ENCODE measurements at regions not wholly inside any gene's neighbourhood (a gene's known extent, or its start where the extent isn't known, plus 50 kb on each side); places are given as distances from the start of the nearest gene placed in this dataset.

DNA sequence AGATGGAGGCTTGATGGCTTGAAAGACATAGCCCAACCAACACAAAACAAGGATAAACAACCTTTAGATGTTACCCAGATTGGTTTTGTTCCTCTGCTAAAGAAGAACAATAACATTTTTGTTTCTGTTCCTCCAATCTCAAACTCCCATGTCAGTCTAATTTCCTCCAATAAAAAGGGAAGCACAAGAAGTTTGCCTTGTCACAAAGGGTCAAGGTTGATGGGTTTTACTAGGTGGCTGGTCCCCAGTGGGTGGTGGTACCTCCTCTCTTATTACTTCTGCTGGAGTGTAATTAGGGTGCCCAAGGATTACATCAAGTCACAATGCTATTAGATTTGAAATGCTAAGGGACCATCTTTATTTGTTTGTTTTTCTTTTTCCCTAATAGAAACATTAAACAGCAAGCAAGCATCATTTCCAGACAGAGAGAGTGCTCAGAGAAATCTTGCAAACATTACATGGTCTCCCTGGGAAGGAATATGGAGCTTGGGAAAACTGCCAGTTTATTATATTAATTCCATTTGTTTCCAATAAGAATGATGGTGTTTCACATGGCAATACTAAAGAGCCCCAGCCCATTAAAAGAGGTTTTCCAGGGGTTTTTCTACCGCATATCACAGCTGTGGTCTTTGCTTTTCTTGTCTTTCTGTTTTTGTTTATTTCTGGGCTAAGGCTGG lies 78.3 kb upstream of the AOAH start:
- DNase-seq (ENCODE audit: low read depth in 2 of 3, low spot score in 2 of 3) = no peak

- no peak for DNase-seq (ENCODE audit: low read depth in 2 of 3, low spot score in 2 of 3)
Observed at GRCh38 chr7:36796850-36797536, 72.7 kb upstream of the AOAH start.

DNA sequence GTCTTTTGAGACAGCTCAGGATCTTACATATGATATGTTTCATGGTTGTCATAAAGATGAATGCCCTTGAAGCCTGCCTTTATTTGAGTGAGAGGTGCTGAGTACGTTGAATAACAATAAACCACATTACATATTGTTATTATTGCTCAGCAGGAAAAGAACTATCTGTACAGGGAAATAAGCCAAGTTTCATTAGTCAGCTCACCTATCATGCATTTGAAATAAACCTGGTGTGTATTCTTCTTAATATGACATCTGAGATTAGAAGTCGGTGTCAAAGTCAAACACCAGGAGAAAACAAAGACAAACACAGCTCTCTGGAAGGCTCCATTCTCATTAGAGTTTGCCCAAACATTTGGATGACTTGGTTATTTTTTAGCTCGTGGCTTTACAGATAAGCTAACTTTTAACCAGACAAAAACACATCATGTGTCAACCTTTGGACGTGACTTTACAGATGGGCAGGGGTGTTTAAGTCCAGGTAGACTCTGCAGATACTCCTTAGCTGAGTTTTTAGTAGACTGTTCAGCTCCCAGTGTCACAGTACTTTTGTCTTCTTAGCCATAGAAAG lies 71.2 kb upstream of the AOAH start:
- no peak for DNase-seq (ENCODE audit: low read depth in 2 of 3, low spot score in 2 of 3)

DNA sequence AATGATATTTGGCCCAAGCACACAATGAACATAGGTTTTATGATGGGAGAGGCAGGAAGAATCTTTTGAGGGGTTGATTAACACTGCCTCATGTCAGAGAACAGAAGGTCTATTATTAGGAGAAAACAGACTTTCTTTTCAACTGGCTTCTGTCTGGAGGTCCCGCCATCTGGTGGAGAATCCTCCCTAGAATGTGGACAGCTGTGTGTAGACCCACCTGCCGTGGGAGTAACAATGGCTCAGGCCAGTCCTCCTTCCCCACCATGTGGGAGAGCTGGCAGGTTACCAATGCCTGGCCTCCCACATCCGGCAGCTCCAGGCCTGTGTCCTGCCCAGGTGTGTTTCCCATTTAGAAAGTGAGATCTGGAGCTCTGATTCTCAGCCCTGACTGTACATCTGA lies 70.4 kb upstream of the AOAH start:
- DNase-seq (ENCODE audit: low read depth in 2 of 3, low spot score in 2 of 3) = no peak

GRCh38 chr7:36792421-36792820 lies 68.1 kb upstream of the AOAH start:
- DNase-seq (ENCODE audit: low read depth in 2 of 3, low spot score in 2 of 3) = no peak

GRCh38 chr7:36790311-36790787 lies 66.1 kb upstream of the AOAH start:
- DNase-seq (ENCODE audit: low read depth in 2 of 3, low spot score in 2 of 3) = no peak

DNA sequence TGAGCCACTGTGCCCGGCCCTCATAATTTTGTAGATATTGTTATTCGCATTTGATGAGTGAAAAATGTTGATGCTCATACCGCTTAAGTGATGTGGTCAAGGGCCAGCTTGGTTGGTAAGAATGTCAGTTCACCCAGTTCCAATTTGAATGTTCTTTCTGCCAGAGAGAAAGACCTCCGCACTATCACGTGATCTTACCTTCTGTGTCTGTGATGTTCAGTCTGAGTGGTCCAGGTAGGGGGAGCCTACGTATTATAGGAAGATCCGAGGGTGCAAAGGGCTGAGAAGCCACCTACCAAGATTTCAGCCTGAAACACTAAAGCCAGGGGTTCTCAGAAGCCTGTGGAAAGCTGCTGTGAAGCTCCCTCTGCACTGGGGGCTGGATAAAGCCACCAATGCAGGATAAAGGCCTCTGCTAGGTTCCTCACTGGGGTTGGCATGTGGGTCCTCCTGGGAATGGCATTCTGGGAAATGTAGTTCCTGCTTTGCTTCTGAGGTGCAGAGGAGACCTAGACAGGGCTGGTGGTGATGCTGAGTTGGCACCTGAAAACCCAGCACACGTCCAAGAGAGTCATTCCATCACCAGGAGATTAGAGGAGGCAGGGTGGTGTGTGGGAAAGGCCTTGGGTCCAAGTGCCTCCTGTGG lies 64.7 kb upstream of the AOAH start:
- DNase-seq (ENCODE audit: low read depth in 2 of 3, low spot score in 2 of 3) = no peak

GRCh38 chr7:36787933-36788378 lies 63.7 kb upstream of the AOAH start:
- DNase-seq (ENCODE audit: low read depth in 2 of 3, low spot score in 2 of 3) = no peak

- peak in 2 of 3 experiments; percentile 23 to 49 for DNase-seq (ENCODE audit: low read depth in 2 of 3, low spot score in 2 of 3)
Observed at GRCh38 chr7:36784991-36785940, 61.0 kb upstream of the AOAH start.

- DNase-seq (ENCODE audit: low read depth in 2 of 3, low spot score in 2 of 3) = no peak
Observed at GRCh38 chr7:36781011-36781738, 56.9 kb upstream of the AOAH start.

DNA sequence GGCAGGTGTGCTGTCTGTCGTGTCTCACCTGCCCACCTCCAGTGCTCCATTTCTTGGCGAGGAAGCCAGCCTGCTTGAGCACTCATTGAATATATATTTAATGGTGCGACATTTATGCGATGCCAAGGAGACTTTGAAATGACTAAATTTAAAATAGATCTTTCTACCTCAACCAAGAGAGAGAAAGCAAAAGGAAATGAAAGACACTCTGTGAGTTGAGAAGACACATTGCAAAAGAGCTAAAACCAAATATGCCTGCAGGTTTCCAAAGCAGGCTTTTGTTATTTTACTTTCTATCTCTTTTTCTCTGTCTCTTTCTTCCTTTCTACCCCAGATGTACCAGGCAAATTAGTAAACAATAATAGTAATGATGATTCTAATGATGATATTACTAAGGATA lies 53.6 kb upstream of the AOAH start:
- no peak for DNase-seq (ENCODE audit: low read depth in 2 of 3, low spot score in 2 of 3)

- no peak for DNase-seq (ENCODE audit: low read depth in 2 of 3, low spot score in 2 of 3)
Observed at GRCh38 chr7:36777062-36777461, 52.8 kb upstream of the AOAH start.

DNA sequence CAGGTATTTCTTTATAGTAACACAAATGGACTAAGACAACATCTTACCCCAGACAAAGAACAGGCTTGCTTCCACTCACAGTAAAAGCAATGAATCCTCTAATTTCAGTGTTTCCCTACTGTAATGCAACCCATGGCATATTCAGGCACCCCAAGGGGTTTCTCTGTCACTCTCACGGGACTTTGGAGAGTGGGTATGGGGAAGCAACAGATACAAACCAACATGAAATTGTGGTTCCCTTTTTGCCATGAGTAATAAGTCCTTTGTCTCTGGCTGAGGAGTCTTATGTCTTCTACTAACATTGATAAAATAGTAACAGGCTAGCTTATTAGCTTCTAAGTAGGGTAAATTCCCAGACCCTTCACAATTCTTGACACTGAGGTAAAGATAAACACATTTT lies 51.4 kb upstream of the AOAH start:
- no peak for DNase-seq (ENCODE audit: low read depth in 2 of 3, low spot score in 2 of 3)

- no peak for DNase-seq (ENCODE audit: low read depth in 2 of 3, low spot score in 2 of 3)
Observed at GRCh38 chr7:36775061-36775620, 50.8 kb upstream of the AOAH start.

All from activated CD8-positive, alpha-beta memory T cell treated with anti-CD3 and anti-CD28 coated beads for 48 hours (primary cell).